ENCODE measurements at regions not wholly inside any gene's neighbourhood (a gene's known extent, or its start where the extent isn't known, plus 50 kb on each side); places are given as distances from the start of the nearest gene placed in this dataset.

DNA sequence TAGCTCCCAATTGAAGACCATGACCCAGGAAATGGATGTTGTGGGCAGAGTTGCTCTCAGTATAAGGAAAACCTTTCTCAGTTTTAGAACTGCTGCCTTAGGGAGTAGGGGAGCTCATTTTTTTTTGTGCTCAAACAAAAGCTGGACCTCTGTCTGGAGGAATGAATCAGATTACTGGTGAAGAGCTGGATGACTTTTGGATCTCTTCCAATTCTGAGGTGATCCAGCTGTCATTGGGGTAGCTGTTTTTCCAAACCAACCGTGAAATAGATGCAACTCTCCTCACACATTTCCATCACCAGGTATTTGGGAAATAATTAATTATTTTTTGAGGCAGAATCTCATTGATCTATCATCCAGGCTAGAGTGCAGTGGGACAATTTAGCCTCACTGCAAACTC lies 251.3 kb upstream of the PLET1 start:
- DNase-seq (ENCODE audit: low read depth) = no peak

GRCh38 chr11:112513417-112513816 lies 252.8 kb upstream of the PLET1 start:
- no peak for DNase-seq (ENCODE audit: low read depth)

DNA sequence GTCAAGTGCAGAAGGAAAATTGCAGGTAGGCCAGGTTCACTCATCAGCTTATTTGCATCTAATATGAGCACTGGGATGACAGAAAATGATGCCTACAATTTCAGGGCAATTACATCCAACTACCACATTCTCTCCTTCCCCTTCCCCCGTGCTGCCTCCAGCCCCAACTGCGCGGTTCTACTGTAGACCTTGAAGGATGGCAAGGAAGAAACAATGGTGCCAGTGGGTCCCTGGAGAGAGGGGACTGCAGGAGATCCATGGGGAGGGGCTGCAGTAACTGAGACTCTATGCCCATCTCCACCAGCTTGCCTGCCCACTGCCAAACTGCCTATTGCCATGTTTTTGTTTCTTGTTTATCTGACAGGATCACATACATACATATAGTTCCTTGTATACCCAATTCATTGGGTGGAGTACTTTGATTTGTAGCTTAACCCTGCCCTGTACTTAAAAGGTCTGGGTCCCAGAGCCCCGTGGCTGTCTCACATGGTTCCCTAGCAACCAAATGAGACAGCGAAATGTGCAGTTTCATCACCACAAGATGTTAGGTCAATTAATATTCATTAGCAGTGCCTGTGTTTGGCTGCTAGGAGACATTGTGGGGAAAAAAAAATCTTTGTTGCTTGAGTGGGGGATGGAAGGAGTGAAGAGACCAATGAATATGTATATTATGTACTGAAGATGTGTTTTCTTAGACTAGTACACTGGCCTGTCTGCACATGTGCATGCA lies 253.5 kb upstream of the PLET1 start:
- no peak for DNase-seq (ENCODE audit: low read depth)

DNA sequence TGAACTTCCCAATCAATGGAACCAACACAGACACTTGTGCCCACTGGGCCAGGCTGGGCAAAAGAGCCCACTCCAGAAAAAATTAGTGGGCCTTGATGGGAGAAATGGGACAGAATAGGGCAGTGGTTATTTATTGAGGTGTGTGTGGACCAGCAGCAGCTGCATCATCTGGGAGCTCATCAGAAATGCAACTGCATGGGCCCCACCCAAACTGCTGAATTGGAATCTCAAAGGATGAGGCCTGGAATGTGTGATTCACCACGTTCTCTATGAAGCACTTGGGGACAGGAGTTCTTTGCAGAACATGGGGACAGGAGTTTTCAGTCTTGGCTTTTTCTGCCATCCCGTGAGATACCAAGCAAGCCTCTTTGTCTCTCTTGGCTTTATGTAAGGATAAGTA lies 255.6 kb upstream of the PLET1 start:
- no peak for DNase-seq (ENCODE audit: low read depth)

GRCh38 chr11:112516755-112517154 lies 256.1 kb upstream of the PLET1 start:
- no peak for DNase-seq (ENCODE audit: low read depth)

GRCh38 chr11:112518371-112518770 lies 257.7 kb upstream of the PLET1 start:
- no peak for DNase-seq (ENCODE audit: low read depth)

- DNase-seq (ENCODE audit: low read depth) = no peak
Measured at GRCh38 chr11:112519751-112520150, 259.1 kb upstream of the PLET1 start.

DNA sequence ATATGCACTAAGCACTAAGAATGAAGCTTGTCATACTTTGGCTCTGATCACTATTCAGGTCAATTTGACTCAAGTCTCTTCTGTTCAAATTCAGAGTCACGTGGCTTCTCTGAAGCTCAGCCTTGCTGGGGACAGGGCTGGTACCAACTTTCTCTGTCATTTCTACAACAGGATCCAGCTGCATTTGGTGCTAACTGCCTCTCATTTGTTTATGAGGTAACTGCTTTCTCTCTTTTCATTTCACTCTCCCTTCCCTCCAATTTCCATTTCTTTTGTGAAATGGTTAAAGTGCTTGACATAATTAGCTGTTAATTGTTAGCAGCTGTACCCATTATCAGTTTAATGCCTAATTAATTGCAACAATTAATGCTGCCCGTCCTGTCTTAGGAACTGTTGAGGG lies 259.7 kb upstream of the PLET1 start:
- DNase-seq (ENCODE audit: low read depth) = no peak

GRCh38 chr11:112522536-112522935 lies 261.9 kb upstream of the PLET1 start:
- DNase-seq (ENCODE audit: low read depth) = no peak

GRCh38 chr11:112523031-112523430 lies 262.4 kb upstream of the PLET1 start:
- DNase-seq (ENCODE audit: low read depth) = no peak

- DNase-seq (ENCODE audit: low read depth) = no peak
Measured at GRCh38 chr11:112523477-112523876, 262.8 kb upstream of the PLET1 start.

DNA sequence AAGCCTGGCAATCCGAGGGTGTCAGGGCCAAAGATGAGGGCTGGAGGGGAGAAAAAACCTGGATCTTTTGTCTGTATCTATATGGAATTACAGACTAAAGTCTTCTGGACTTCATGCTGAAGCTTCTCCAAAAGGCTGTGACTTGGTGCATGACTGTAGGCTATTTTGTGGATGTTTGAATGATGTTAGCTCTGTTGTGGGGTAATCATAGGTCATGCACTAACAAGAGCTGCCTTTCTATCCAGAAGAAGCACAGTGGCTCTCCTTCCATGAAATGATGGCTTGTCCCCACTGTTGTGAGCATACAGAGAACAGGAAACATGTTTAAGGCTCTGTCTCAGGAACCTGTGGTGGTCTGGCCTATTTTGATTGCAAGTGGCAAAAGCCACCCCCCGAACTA lies 263.3 kb upstream of the PLET1 start:
- DNase-seq (ENCODE audit: low read depth) = no peak

DNA sequence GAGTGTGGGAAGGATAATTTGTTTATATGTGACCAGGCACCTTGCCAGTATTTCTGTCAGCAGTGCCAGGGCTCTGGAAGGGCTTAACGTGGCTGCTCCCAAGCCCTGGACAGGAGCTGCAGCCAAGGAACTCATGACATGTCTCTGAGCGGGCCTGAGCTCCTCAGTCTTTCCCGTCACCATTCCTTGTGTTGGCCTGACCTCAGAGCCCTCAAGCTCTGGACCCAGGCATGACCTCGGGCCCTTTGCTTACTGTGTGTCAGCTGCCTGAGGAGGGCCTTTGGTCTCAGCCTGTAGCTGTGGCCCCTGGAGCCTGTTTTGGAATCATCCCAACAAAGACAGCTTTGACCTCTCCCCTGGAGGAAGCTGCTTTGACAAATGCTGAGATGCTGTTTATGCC lies 264.1 kb upstream of the PLET1 start:
- DNase-seq (ENCODE audit: low read depth) = no peak

- no peak for DNase-seq (ENCODE audit: low read depth)
Measured at GRCh38 chr11:112525270-112525669, 264.6 kb upstream of the PLET1 start.

DNA sequence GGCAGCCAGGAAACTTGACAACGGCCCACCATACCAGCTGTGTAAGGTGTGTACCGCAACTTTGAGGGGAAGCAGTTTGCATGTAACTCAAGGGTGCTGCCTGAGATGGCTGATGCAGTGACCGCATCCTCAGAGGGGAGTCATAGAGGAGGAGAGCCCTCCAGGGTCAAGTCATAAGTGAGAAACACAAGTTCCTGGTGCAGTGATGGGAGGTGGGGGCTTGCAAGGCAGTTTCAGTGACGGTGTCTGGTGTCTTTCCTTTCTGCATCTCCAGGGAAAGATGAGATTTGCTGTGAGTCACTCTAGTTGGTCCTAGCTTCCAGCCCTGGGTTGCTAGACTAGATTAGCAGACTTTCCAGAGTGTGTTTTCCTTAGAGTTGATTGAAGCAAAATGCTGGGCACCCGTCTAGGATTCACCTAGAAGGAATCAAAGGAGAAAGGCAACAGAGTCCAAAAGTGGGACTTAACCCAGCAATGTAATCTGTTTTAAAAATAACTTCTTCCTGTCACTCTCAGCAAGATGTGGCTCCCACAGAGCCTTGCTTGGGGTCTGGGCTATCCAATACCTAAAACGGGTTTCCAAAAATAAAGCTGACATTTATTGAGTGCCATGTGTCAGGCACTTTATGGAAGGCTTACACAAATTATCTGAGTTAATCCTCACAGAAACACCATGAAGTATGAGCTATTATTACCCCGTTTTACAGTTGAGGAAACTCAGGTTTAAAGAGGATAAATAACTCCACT lies 265.4 kb upstream of the PLET1 start:
- DNase-seq (ENCODE audit: low read depth) = no peak

DNA sequence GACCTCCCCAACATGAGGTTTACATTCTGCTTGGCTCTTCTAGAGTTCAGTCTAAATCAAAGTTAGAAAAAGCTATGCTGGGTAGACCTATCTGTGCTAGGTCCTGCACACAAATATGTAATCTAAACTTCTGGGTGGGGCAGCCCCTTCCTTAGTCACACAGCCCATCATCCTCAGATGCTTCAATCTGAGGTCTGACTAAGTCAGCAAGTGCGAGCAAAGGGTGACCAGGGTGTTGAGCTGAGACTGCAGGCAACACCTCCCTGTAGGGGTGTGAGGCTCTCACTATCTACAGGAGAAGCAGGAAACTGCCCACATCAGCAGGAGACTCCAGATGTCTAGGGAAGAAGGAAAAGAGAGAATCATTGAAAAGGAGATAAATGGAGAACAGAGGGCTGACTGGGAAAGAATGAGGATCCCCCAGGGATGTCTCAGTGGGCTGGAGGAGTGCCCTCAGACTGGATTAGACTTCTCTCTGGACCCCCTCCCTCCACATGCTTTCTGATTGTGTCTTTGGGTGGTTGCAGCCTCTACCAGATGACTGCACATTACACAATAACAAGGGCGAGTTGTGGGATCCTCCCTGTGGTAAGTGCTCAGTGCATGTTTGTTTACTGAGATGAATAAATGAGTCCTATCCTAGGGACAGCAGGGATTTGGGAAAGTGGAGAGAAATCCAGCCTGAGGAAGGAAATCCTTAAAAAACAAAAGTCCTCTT lies 266.2 kb upstream of the PLET1 start:
- DNase-seq (ENCODE audit: low read depth) = no peak

DNA sequence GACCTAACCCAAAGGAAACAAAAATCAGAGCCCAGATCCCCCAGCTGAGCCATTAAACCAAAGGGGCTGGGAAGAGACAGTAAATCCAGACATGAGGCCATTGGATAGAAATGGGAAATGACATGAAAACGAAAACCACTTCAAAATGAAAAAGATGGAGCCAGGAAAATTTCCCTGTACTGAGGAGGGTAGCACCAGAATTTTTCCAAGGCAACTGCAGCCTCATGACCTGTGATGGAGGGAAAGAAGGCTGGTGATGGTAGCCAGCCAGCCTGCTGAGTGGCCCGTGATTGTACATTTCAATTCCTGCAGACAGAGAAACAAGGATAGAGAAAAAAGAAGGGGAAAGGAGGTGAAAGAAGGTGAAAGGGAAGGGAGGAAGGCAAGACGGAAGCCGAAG lies 268.4 kb upstream of the PLET1 start:
- DNase-seq (ENCODE audit: low read depth) = no peak

DNA sequence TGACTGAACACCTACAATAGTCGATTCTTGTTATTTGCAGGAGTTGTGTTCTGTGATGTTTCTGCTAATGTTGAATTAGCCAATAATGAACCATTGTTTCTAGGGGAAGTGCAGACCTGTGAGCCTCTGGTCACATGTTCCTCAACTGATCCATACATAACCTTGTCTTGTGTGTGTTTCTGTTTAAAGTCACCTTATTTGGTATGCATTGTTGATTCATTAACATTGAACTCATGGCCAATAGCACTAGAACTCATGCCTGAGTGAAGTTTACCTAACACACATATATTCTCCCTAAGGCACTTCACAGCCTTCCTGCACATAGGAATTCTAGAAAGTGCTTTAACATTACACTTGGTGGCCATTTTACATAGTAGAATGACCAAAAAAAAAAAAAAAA lies 271.8 kb upstream of the PLET1 start:
- no peak for DNase-seq (ENCODE audit: low read depth)

GRCh38 chr11:112533682-112534081 lies 273.0 kb upstream of the PLET1 start:
- DNase-seq (ENCODE audit: low read depth) = no peak

GRCh38 chr11:112534208-112534607 lies 273.5 kb upstream of the PLET1 start:
- DNase-seq (ENCODE audit: low read depth) = no peak

DNA sequence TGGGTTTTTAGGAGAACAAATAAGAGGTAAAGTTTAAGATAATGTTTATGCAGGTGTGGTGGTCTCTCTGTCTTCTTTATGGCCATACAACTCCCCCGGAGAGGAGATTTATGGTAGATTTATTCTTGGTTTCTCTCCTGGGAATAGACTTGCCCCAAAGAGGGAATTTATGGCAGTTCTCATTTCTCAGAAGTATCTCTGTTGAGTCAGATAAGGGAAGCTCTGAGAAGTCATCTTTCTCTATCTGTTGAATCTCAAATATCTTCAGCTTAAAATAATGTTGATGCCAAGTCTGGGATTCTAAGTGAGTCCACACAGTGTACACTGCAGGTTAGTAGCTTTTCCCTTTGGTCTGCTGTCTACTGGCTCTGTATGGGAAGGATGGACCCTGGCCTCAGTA lies 276.4 kb upstream of the PLET1 start:
- DNase-seq (ENCODE audit: low read depth) = no peak

GRCh38 chr11:112537846-112538330 lies 277.2 kb upstream of the PLET1 start:
- DNase-seq (ENCODE audit: low read depth) = no peak

Measured in stimulated activated CD8-positive, alpha-beta memory T cell treated with anti-CD3 and anti-CD28 coated beads, Interleukin-12 subunit alpha, Interleukin-12 subunit beta, amount 100 ng/mL, for 1 hour (primary cell).